CD1c-positive myeloid dendritic cell (primary cell): ENCODE measurements at regions not wholly inside any gene's neighbourhood (a gene's known extent, or its start where the extent isn't known, plus 50 kb on each side); places are given as distances from the start of the nearest gene placed in this dataset.
"Not testable (repeated sequence)": the region's sequence is repeated elsewhere in the genome, so short reads cannot be mapped to it uniquely, and the experiment has no call there.

Source experiments
- DNase-seq: peaks from one replicate; pipeline ENCODE4 v3.0.0-alpha.2; 2016; ENCODE audit errors: extremely low spot score

DNA sequence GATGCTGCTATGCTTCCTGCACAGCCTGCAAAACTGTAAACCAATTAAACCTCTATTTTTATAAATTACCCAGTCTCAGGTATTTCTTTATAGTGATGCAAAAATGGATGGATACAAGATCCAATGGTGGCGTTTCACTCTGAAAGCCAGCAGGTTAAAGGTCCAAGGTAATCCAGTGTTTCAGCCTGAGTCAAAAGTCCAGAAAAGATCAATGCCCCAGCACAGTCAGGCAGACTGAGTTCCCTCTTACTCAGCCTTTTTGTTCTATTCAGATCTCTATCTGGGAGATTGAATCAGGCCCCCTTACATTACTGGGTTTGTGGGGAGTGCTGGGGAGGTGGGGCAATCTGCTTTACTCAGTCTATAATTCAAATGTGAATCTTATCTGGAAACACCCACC, 464.5 kb downstream of the GXYLT1 start:
- DNase-seq: no peak

- no peak for DNase-seq
Observed at GRCh38 chr12:41663598-41664265, 475.6 kb downstream of the PDZRN4 start.

GRCh38 chr12:41661141-41661765, 473.1 kb downstream of the PDZRN4 start:
- no peak for DNase-seq

GRCh38 chr12:41656454-41656853, 468.3 kb downstream of the PDZRN4 start:
- no peak for DNase-seq

DNA sequence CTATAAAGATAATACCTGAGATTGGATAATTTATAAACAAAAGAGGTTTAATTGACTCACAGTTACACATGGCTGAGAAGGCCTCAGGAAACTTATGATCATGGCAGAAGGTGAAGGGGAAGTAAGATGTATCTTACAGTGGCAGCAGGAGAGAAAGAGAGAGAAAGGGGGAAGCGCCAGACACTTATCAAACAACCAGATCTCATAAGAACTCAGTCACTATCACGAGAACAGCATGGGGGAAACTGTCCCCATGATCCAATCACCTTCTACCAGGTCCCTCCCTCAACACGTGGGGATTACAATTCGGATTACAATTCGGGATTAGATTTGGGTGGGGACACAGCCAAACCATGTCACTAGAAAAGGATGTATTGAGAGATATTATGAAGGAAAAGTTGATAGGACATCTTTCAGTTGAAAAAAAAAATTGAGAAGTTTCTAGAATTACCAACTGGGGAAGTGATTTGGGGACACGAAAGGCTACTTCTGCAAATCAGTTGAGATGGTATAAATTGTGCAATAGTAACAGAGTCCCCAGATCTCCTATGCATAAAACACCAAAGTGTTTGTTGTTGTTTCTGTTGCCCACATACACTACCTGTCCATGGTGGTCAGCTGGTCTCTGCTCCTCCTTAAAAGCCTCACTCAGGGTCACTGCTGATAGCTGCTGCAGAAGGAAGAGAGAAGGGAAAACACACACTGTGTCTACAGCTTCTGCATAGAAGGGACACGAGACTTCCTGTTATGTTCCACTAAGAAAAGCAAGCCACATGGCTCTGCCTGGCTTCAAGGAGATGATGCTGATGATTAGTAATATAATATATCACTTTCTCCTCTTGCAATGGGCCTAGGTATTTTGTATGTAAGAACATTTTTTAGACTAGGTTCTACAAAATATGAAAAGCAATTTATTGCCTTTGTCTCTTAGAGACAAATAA, 465.5 kb downstream of the PDZRN4 start:
- DNase-seq: peak; percentile 58

DNA sequence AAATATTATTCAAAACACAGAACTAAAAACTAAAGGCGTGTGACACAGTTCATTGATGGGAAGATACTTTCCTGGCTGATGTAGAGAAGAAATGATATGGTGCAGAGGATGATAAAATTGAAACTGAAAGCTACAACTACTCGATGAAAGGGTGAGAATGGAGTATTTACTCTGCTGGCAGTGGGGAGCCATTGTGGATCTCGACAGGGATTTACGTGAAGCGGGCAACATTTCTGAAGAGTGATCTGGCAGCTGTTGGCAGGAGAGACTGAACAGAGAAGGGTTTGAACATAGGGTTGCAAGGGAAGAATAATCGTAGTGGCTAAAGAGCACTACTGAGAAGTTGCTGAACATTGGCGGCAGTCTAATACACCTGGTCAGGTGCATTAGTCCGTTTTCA, 464.9 kb downstream of the PDZRN4 start:
- DNase-seq: no peak

DNA sequence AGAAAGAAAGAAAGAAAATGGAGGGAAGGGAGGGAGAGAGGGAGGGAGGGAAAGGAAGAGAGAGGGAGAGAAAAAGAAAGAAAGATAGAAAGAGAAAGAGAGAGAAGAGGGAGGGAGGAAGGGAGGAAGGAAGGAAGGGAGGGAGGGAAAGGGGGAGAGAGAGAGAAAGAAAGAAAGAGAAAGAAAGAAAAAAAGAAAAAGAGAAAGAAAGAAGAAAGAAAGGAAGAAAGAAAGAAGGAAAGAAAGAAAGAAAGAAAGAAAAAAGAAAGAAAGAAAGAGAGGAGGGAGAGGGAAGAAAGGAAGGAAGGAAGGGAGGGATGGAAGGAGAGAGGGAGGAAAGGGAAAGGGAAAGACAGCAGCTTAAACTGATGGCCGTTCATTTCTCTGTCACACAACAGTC, 457.5 kb downstream of the PDZRN4 start:
- DNase-seq: no peak

DNA sequence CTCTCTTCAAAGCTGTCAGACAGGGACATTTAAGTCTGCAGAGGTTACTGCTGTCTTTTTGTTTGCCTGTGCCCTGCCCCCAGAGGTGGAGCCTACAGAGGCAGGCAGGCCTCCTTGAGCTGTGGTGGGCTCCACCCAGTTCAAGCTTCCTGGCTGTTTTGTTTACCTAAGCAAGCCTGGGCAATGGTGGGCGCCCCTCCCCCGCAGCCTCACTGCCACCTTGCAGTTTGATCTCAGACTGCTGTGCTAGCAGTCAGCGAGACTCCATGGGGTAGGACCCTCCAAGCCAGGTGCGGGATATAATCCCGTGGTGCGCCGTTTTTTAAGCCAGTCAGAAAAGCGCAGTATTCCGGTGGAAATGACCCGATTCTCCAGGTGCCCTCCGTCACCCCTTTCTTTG, 454.7 kb downstream of the PDZRN4 start:
- not testable (repeated sequence) for DNase-seq

DNA sequence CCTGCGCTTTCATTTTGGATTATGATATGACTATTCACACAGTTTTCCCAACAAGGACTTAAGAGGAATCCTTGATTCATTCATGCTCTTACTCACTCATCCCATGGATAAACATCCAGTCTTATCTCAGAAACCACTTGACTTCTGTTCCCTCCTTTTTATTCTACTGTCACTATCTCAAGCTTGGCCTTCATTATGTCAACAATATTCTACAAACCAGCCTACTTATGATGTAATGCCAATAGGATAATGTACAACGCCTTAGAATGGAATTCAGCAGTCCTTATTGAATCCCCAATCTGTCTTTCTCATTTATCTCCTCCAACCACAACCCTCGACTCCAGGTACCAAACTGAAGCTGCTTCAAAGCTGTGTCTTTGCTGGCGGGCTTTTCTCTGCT, 448.5 kb downstream of the PDZRN4 start:
- no peak for DNase-seq

DNA sequence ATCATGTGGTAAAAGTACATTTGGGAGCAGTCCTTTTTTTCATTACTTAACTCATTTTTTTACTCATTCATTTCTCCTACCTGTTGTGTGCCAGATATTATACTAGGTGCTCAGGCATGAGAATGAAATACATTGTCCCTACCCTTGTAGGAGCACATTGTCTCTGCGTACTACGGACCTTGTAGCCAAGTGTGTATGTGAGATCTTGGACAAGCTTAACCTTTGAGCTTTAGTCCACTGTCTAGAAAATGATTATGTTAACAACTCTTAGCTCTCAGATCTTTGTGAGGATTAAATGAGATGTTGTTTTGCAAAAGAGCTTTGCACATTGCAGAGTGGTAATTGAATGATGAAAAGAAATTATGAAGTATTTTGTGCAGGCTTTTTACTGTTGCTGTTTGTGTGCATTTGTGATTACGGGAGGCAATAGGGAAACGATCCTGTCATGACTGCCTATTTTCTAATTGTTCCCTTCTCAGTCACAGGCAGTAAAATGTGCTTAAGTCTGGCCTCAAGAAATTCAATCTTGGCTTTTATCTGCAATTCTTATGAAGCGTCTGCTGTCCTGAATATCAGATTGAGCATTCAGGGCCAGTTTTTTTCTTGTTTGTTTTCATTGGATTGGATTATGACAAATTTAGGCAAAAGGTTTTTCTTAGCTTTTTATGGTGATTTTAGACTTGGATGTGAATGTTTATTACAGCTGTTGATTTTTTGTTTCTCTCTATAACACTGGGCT, 447.7 kb downstream of the PDZRN4 start:
- no peak for DNase-seq

- no peak for DNase-seq
Observed at GRCh38 chr12:41634091-41634490, 446.0 kb downstream of the PDZRN4 start.

GRCh38 chr12:41629611-41630010, 441.5 kb downstream of the PDZRN4 start:
- DNase-seq: no peak

GRCh38 chr12:41627476-41627875, 439.4 kb downstream of the PDZRN4 start:
- DNase-seq: no peak

DNA sequence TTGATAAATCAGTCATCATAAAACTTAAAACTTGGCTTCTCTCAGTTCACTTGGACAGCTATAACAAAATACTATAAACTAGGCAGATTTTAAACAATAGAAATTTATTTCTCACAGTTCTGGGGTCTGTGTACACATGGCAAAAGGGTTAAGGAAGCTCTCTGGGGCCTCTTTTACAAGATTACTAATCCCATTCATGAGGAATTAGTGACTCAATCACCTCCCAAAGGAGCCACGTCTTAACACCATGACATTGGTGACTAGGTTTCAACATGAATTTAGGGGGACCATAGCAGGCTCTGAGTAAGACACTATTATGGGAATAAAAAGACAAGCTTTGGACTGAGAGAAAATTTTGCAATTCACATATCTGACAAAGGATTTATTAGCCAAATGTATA, 436.5 kb downstream of the PDZRN4 start:
- DNase-seq: no peak
